ENCODE measurements at regions not wholly inside any gene's neighbourhood (a gene's known extent, or its start where the extent isn't known, plus 50 kb on each side); places are given as distances from the start of the nearest gene placed in this dataset.

- intact Hi-C loops (cut with DNase I): no loop called here
Measured at GRCh38 chr4:141810712-141811375, 174.5 kb downstream of the IL15 start.

GRCh38 chr4:141812158-141812557 is 175.8 kb downstream of the IL15 start:
- FAIRE-seq (no peak), DNase-seq (no peak)
- Histone ChIP-seq H3K4me1 (ENCODE audit: control insufficient read depth in 2 of 3, insufficient read depth in 2 of 3, low read depth in 1 of 3, low read length in 3 of 3) (no peaks in the 10 kb centered on the region), H3K4me3 (ENCODE audit: low read length in 3 of 3) (no peak overlapping the region), H3K36me3 (ENCODE audit: control insufficient read depth in 2 of 3, insufficient read depth in 3 of 3, low read length in 3 of 3) (no peaks in the 10 kb centered on the region), H3K9me3 (ENCODE audit: control insufficient read depth in 2 of 3, insufficient read depth in 1 of 3, low read length in 3 of 3) (no peaks in the 10 kb centered on the region), H3K27ac (ENCODE audit: low read depth in 2 of 2, low read length in 2 of 2) (no peak overlapping the region), H3K9ac (ENCODE audit: low read length in 3 of 3) (no peak overlapping the region), H3K27me3 (ENCODE audit: control insufficient read depth, insufficient read depth, low read length) (no peaks in the 10 kb centered on the region)
- intact Hi-C loops (cut with DNase I): no loop called here
- TF ChIP-seq, protein P1, sequence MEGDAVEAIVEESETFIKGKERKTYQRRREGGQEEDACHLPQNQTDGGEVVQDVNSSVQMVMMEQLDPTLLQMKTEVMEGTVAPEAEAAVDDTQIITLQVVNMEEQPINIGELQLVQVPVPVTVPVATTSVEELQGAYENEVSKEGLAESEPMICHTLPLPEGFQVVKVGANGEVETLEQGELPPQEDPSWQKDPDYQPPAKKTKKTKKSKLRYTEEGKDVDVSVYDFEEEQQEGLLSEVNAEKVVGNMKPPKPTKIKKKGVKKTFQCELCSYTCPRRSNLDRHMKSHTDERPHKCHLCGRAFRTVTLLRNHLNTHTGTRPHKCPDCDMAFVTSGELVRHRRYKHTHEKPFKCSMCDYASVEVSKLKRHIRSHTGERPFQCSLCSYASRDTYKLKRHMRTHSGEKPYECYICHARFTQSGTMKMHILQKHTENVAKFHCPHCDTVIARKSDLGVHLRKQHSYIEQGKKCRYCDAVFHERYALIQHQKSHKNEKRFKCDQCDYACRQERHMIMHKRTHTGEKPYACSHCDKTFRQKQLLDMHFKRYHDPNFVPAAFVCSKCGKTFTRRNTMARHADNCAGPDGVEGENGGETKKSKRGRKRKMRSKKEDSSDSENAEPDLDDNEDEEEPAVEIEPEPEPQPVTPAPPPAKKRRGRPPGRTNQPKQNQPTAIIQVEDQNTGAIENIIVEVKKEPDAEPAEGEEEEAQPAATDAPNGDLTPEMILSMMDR (IDR thresholded peaks at IDR 0.05; ENCODE audit: borderline replicate concordance, extremely low read depth, insufficient read depth): no peak

More at GRCh38 chr4:141810712-141811375, 174.5 kb downstream of the IL15 start:
- Histone ChIP-seq H3K9ac (ENCODE audit: low read length in 3 of 3) (no peak overlapping the region), H3K4me3 (ENCODE audit: low read length in 3 of 3) (no peak overlapping the region), H3K27ac (ENCODE audit: low read depth in 2 of 2, low read length in 2 of 2) (no peak overlapping the region), H3K4me1 (ENCODE audit: control insufficient read depth in 2 of 3, insufficient read depth in 2 of 3, low read depth in 1 of 3, low read length in 3 of 3) (no peaks in the 10 kb centered on the region), H3K36me3 (ENCODE audit: control insufficient read depth in 2 of 3, insufficient read depth in 3 of 3, low read length in 3 of 3) (no peaks in the 10 kb centered on the region), H3K9me3 (ENCODE audit: control insufficient read depth in 2 of 3, insufficient read depth in 1 of 3, low read length in 3 of 3) (no peaks in the 10 kb centered on the region), H3K27me3 (ENCODE audit: control insufficient read depth, insufficient read depth, low read length) (no peaks in the 10 kb centered on the region)
- FAIRE-seq (no peak), DNase-seq (no peak)
- TF ChIP-seq, protein P1 (IDR thresholded peaks at IDR 0.05; ENCODE audit: borderline replicate concordance, extremely low read depth, insufficient read depth): no peak

GRCh38 chr4:141814499-141814898 is 178.1 kb downstream of the IL15 start:
- Histone ChIP-seq H3K36me3 (ENCODE audit: control insufficient read depth in 2 of 3, insufficient read depth in 3 of 3, low read length in 3 of 3) (no peaks in the 10 kb centered on the region), H3K4me3 (ENCODE audit: low read length in 3 of 3) (no peak overlapping the region), H3K4me1 (ENCODE audit: control insufficient read depth in 2 of 3, insufficient read depth in 2 of 3, low read depth in 1 of 3, low read length in 3 of 3) (no peaks in the 10 kb centered on the region), H3K27me3 (ENCODE audit: control insufficient read depth, insufficient read depth, low read length) (no peaks in the 10 kb centered on the region), H3K27ac (ENCODE audit: low read depth in 2 of 2, low read length in 2 of 2) (no peak overlapping the region), H3K9me3 (ENCODE audit: control insufficient read depth in 2 of 3, insufficient read depth in 1 of 3, low read length in 3 of 3) (no peaks in the 10 kb centered on the region), H3K9ac (ENCODE audit: low read length in 3 of 3) (no peak overlapping the region)
- intact Hi-C loops (cut with DNase I): no loop called here
- FAIRE-seq (no peak), DNase-seq (no peak)
- TF ChIP-seq, protein P1 (IDR thresholded peaks at IDR 0.05; ENCODE audit: borderline replicate concordance, extremely low read depth, insufficient read depth): no peak

- FAIRE-seq (no peak), DNase-seq (no peak)
Measured at GRCh38 chr4:141815646-141816045, 179.3 kb downstream of the IL15 start.

More at GRCh38 chr4:141815646-141816045, 179.3 kb downstream of the IL15 start:
- Histone ChIP-seq H3K4me3 (ENCODE audit: low read length in 3 of 3) (no peak overlapping the region), H3K4me1 (ENCODE audit: control insufficient read depth in 2 of 3, insufficient read depth in 2 of 3, low read depth in 1 of 3, low read length in 3 of 3) (no peaks in the 10 kb centered on the region), H3K9ac (ENCODE audit: low read length in 3 of 3) (no peak overlapping the region), H3K27ac (ENCODE audit: low read depth in 2 of 2, low read length in 2 of 2) (no peak overlapping the region), H3K9me3 (ENCODE audit: control insufficient read depth in 2 of 3, insufficient read depth in 1 of 3, low read length in 3 of 3) (no peaks in the 10 kb centered on the region), H3K36me3 (ENCODE audit: control insufficient read depth in 2 of 3, insufficient read depth in 3 of 3, low read length in 3 of 3) (no peaks in the 10 kb centered on the region), H3K27me3 (ENCODE audit: control insufficient read depth, insufficient read depth, low read length) (no peaks in the 10 kb centered on the region)
- TF ChIP-seq, protein P1 (IDR thresholded peaks at IDR 0.05; ENCODE audit: borderline replicate concordance, extremely low read depth, insufficient read depth): no peak
- intact Hi-C loops (cut with DNase I): no loop called here

All from kidney (tissue), 13 donors.